ENCODE measurements at regions not wholly inside any gene's neighbourhood (a gene's known extent, or its start where the extent isn't known, plus 50 kb on each side); places are given as distances from the start of the nearest gene placed in this dataset.

DNA sequence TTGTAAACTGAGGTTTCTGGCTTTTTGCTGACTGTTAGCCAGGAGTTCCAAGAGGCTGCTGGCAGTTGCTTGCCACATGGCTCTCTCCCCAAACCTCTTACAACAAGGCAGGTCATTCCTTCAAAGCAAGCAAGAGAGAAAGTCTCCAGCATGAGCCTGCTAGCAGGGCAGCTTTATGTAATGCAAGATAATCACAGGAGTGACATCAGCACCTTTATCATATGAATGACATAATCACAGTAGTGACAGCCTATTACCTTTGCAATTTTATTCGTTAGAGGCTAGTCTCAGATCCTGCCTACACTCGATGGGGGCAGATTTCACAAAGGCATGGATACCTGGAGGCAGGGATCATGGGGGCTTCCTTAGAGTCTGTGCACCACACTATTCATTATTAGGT, 79.5 kb upstream of the KCNJ16 start:
- 79 to 96% methylated on average over 2 of the region's 2 CpGs for WGBS, 2 donors (ENCODE audit: low coverage in 1 of 2)
- peaks cover 0 to 14% (median 0%) of the 10 kb centered on the region in 3 donors for H3K4me1 ChIP-seq
- H3K9me3 ChIP-seq = peaks cover 0 to 8% (median 0%) of the 10 kb centered on the region in 3 donors
- H3K4me3 ChIP-seq = no peak overlapping the region
- no peak overlapping the region for H3K27ac ChIP-seq
- ATAC-seq = no peak
- no peaks in the 10 kb centered on the region for H3K27me3 ChIP-seq
- no peaks in the 10 kb centered on the region for H3K36me3 ChIP-seq
- TF ChIP-seq EP300 (IDR thresholded peaks at IDR 0.05) (no peak), POLR2A (IDR thresholded peaks at IDR 0.05) (no peak), POLR2AphosphoS5 (IDR thresholded peaks at IDR 0.05) (no peak)
- TF ChIP-seq, protein P1, sequence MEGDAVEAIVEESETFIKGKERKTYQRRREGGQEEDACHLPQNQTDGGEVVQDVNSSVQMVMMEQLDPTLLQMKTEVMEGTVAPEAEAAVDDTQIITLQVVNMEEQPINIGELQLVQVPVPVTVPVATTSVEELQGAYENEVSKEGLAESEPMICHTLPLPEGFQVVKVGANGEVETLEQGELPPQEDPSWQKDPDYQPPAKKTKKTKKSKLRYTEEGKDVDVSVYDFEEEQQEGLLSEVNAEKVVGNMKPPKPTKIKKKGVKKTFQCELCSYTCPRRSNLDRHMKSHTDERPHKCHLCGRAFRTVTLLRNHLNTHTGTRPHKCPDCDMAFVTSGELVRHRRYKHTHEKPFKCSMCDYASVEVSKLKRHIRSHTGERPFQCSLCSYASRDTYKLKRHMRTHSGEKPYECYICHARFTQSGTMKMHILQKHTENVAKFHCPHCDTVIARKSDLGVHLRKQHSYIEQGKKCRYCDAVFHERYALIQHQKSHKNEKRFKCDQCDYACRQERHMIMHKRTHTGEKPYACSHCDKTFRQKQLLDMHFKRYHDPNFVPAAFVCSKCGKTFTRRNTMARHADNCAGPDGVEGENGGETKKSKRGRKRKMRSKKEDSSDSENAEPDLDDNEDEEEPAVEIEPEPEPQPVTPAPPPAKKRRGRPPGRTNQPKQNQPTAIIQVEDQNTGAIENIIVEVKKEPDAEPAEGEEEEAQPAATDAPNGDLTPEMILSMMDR (IDR thresholded peaks at IDR 0.05) = no peak

DNA sequence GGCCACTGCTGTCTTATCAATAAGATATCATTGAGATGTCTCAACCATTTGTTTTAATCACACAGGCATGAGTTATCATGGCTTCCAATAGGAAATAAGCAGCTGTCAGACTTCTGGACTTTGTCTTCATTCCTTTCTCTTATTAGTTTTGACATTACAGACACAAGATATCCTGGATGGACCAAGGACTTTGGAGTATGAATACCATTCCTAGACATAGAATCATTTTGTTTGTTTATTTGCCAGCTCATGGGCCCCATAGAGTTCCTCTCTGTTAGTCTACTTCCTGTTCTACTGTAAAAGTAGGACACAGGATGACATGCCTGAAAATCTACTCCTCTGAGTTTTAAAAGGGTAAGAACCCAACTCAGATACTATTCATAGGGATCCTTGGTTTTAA, 77.7 kb upstream of the KCNJ16 start:
- no peak for TF ChIP-seq POLR2A (IDR thresholded peaks at IDR 0.05)
- TF ChIP-seq, protein P1 (IDR thresholded peaks at IDR 0.05) = no peak
- TF ChIP-seq POLR2AphosphoS5 (IDR thresholded peaks at IDR 0.05) = no peak
- TF ChIP-seq EP300 (IDR thresholded peaks at IDR 0.05) = no peak
- peaks cover 0 to 8% (median 0%) of the 10 kb centered on the region in 3 donors for H3K9me3 ChIP-seq
- H3K4me3 ChIP-seq = no peak overlapping the region
- H3K36me3 ChIP-seq = no peaks in the 10 kb centered on the region
- no peak overlapping the region for H3K27ac ChIP-seq
- peaks cover 0 to 8% (median 0%) of the 10 kb centered on the region in 3 donors for H3K4me1 ChIP-seq
- H3K27me3 ChIP-seq = no peaks in the 10 kb centered on the region
- no peak for ATAC-seq

DNA sequence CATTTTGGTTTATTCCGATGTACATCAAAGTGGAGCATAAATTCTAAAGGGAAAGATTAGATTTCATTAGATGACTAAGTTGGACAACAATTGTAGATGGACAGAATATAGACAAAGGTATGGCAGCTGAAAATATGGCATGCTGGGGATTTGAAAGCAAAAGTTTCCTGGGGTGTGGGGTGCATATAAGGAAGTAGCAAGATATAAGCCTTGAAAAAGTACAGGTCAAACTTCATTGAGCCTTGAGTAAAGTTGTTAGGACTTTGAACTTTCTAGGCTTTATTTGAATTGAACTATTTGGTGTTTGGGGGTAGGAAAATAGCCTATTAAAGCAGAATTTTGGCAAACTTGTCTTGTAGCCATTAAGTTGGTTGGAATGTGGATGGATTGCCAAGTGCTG, 75.8 kb upstream of the KCNJ16 start:
- no peaks in the 10 kb centered on the region for H3K36me3 ChIP-seq
- ATAC-seq = no peak
- WGBS, 2 donors (ENCODE audit: low coverage in 1 of 2) = 79 to 100% methylated on average over 1 of the region's 1 CpG
- peaks cover 0 to 8% (median 0%) of the 10 kb centered on the region in 3 donors for H3K9me3 ChIP-seq
- no peak overlapping the region for H3K27ac ChIP-seq
- no peak overlapping the region for H3K4me3 ChIP-seq
- H3K27me3 ChIP-seq = no peaks in the 10 kb centered on the region
- TF ChIP-seq POLR2AphosphoS5 (IDR thresholded peaks at IDR 0.05) = no peak
- TF ChIP-seq, protein P1 (IDR thresholded peaks at IDR 0.05) = no peak
- no peak for TF ChIP-seq EP300 (IDR thresholded peaks at IDR 0.05)
- no peak for TF ChIP-seq POLR2A (IDR thresholded peaks at IDR 0.05)
- no peaks in the 10 kb centered on the region for H3K4me1 ChIP-seq

DNA sequence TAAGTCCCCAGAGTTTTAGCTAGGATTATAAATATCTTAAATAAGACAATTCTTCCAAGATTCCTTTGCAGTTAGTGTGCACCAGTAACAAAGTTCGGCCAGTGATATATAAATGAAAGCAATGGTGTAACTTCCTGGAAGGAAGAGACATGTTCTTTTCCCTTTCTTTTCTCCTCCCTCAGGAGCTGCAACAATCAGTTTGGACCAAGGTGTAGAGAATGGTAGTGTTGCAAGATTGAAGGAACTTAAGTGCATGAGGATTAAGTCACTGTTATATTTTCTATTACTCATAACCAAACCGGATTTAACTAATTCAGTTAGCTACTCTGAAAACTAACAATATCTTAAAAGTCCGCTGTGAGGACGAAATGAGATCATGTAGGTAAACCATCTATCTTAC, 68.9 kb upstream of the KCNJ16 start:
- Histone ChIP-seq H3K27me3 (no peaks in the 10 kb centered on the region), H3K27ac (no peak overlapping the region), H3K9me3 (no peaks in the 10 kb centered on the region), H3K4me3 (no peak overlapping the region), H3K4me1 (no peaks in the 10 kb centered on the region), H3K36me3 (no peaks in the 10 kb centered on the region)
- ATAC-seq = no peak
- TF ChIP-seq POLR2A (IDR thresholded peaks at IDR 0.05) = no peak
- TF ChIP-seq EP300 (IDR thresholded peaks at IDR 0.05) = no peak
- TF ChIP-seq, protein P1 (IDR thresholded peaks at IDR 0.05) = no peak
- TF ChIP-seq POLR2AphosphoS5 (IDR thresholded peaks at IDR 0.05) = no peak
- 80 to 87% methylated on average over 4 of the region's 4 CpGs for WGBS, 2 donors (ENCODE audit: low coverage in 1 of 2)

DNA sequence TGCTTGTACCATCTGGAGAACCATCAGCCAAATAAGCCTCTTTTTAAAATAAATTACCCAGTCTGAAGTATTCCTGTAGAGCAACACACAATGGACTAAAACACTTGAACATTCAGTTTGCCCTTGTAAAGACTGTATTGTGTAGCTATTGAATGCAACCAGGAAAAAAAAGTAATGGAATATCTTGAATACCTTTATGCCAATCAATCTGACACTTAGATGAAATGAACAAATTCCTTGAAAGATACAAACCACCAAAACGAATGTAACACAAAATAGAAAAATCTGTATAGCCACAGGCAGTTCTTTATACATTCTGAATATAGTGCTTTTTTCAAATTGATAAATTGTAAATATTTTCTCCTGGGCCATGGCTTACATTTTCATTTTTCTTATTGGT, 63.3 kb upstream of the KCNJ16 start:
- no peaks in the 10 kb centered on the region for H3K4me1 ChIP-seq
- H3K9me3 ChIP-seq = no peaks in the 10 kb centered on the region
- H3K4me3 ChIP-seq = no peak overlapping the region
- H3K27ac ChIP-seq = no peak overlapping the region
- 60 to 85% methylated on average over 1 of the region's 1 CpG for WGBS, 2 donors (ENCODE audit: low coverage in 1 of 2)
- no peaks in the 10 kb centered on the region for H3K27me3 ChIP-seq
- no peak for ATAC-seq
- no peak for TF ChIP-seq EP300 (IDR thresholded peaks at IDR 0.05)
- no peak for TF ChIP-seq POLR2AphosphoS5 (IDR thresholded peaks at IDR 0.05)
- no peak for TF ChIP-seq POLR2A (IDR thresholded peaks at IDR 0.05)
- TF ChIP-seq, protein P1 (IDR thresholded peaks at IDR 0.05) = no peak
- H3K36me3 ChIP-seq = no peaks in the 10 kb centered on the region

Data from gastroesophageal sphincter (tissue), 4 donors.